ENCODE measurements at regions not wholly inside any gene's neighbourhood (a gene's known extent, or its start where the extent isn't known, plus 50 kb on each side); places are given as distances from the start of the nearest gene placed in this dataset.

- no peak for DNase-seq
- no peaks in the 10 kb centered on the region for H3K36me3 ChIP-seq
- no peaks in the 10 kb centered on the region for H3K4me1 ChIP-seq
- TF ChIP-seq CTCF (IDR thresholded peaks at IDR 0.05) = no peak
- no peak overlapping the region for H3K27ac ChIP-seq
- H3K27me3 ChIP-seq = no peaks in the 10 kb centered on the region
- no peaks in the 10 kb centered on the region for H3K9me3 ChIP-seq
- no peak for ATAC-seq
- no peak overlapping the region for H3K4me3 ChIP-seq
- intact Hi-C loops (cut with DNase I) = no loop called here
Observed at GRCh38 chr4:78692822-78693170, 83.4 kb upstream of the BMP2K start.

GRCh38 chr4:78693777-78694456 is 82.2 kb upstream of the BMP2K start:
- H3K27ac ChIP-seq = no peak overlapping the region
- H3K27me3 ChIP-seq = no peaks in the 10 kb centered on the region
- DNase-seq (no peak), ATAC-seq (no peak)
- H3K4me3 ChIP-seq = no peak overlapping the region
- no peak for TF ChIP-seq CTCF (IDR thresholded peaks at IDR 0.05)
- H3K36me3 ChIP-seq = no peaks in the 10 kb centered on the region
- intact Hi-C loops (cut with DNase I) = no loop called here
- no peaks in the 10 kb centered on the region for H3K9me3 ChIP-seq
- no peaks in the 10 kb centered on the region for H3K4me1 ChIP-seq

- intact Hi-C loops (cut with DNase I) = no loop called here
- TF ChIP-seq CTCF (IDR thresholded peaks at IDR 0.05) = no peak
- Histone ChIP-seq H3K4me3 (no peak overlapping the region), H3K9me3 (no peaks in the 10 kb centered on the region), H3K36me3 (no peaks in the 10 kb centered on the region), H3K27me3 (no peaks in the 10 kb centered on the region), H3K27ac (no peak overlapping the region), H3K4me1 (no peaks in the 10 kb centered on the region)
- DNase-seq (no peak), ATAC-seq (no peak)
Observed at GRCh38 chr4:78694457-78694787, 81.7 kb upstream of the BMP2K start.

GRCh38 chr4:78695910-78696309 is 80.2 kb upstream of the BMP2K start:
- intact Hi-C loops (cut with DNase I) = no loop called here
- Histone ChIP-seq H3K4me3 (no peak overlapping the region), H3K4me1 (no peaks in the 10 kb centered on the region), H3K27me3 (no peaks in the 10 kb centered on the region), H3K9me3 (no peaks in the 10 kb centered on the region), H3K27ac (no peak overlapping the region), H3K36me3 (no peaks in the 10 kb centered on the region)
- ATAC-seq (no peak), DNase-seq (no peak)
- TF ChIP-seq CTCF (IDR thresholded peaks at IDR 0.05) = no peak

GRCh38 chr4:78703079-78703478 is 73.1 kb upstream of the BMP2K start:
- intact Hi-C loops (cut with DNase I) = no loop called here

More at GRCh38 chr4:78703079-78703478, 73.1 kb upstream of the BMP2K start:
- ATAC-seq = no peak
- H3K27me3 ChIP-seq = no peaks in the 10 kb centered on the region
- no peaks in the 10 kb centered on the region for H3K36me3 ChIP-seq
- peaks cover 5% of the 10 kb centered on the region for H3K9me3 ChIP-seq
- no peaks in the 10 kb centered on the region for H3K4me1 ChIP-seq
- TF ChIP-seq CTCF (IDR thresholded peaks at IDR 0.05) = no peak
- no peak overlapping the region for H3K27ac ChIP-seq
- H3K4me3 ChIP-seq = no peak overlapping the region
- no peak for DNase-seq
